22Rv1 (cell line): ENCODE measurements at regions not wholly inside any gene's neighbourhood (a gene's known extent, or its start where the extent isn't known, plus 50 kb on each side); places are given as distances from the start of the nearest gene placed in this dataset.

ENCODE experiments used
- CTCF ChIP-seq: fragments of 450-650 bp; IDR thresholded peaks from 2 replicates; pipeline ENCODE4 v1.5.1; 2017; ENCODE audit warnings: mild to moderate bottlenecking
- ZFX ChIP-seq: fragments of 450-650 bp; IDR thresholded peaks from 2 replicates; pipeline ENCODE4 v1.6.1; 2017; ENCODE audit warnings: antibody characterized with exemption, borderline replicate concordance

DNA sequence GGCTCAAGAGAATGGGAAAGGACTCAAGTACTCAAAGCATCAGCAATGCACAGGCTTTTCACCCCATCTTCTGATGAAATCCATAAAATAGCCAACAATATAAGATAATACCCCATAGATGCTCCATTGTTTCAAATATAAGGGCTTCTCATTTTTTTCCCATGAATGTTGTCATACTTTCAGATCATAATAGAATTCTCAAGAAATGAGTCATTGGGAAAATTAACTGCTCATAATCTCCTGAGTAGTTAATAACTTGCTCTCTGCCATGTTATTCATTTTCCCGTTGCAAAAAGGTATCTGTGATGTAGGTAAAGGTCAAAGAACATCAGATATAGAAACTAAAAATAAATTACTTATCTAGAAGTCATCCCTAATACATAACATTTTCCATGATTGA lies 121.9 kb downstream of the NSUN3 start:
- TF ChIP-seq CTCF (no peak), ZFX (no peak)
